ENCODE measurements at regions not wholly inside any gene's neighbourhood (a gene's known extent, or its start where the extent isn't known, plus 50 kb on each side); places are given as distances from the start of the nearest gene placed in this dataset.

GRCh38 chr5:13427827-13428557 lies 516.5 kb downstream of the DNAH5 start:
- H3K36me3 ChIP-seq (ENCODE audit: insufficient read depth, low read length): no peaks in the 10 kb centered on the region
- no peaks in the 10 kb centered on the region for H3K79me2 ChIP-seq (ENCODE audit: control insufficient read depth, insufficient read depth, low read length, unreplicated experiment)
- H3K27me3 ChIP-seq (ENCODE audit: insufficient read depth, low read length): no peaks in the 10 kb centered on the region
- no peak overlapping the region for H3K4me3 ChIP-seq (ENCODE audit: low read depth, low read length)
- H3K27ac ChIP-seq (ENCODE audit: low read depth, low read length): no peak overlapping the region
- H2AFZ ChIP-seq (ENCODE audit: low read length, unreplicated experiment): no peak overlapping the region
- H3K4me1 ChIP-seq (ENCODE audit: control insufficient read depth, insufficient read depth, low read length, unreplicated experiment): no peaks in the 10 kb centered on the region

DNA sequence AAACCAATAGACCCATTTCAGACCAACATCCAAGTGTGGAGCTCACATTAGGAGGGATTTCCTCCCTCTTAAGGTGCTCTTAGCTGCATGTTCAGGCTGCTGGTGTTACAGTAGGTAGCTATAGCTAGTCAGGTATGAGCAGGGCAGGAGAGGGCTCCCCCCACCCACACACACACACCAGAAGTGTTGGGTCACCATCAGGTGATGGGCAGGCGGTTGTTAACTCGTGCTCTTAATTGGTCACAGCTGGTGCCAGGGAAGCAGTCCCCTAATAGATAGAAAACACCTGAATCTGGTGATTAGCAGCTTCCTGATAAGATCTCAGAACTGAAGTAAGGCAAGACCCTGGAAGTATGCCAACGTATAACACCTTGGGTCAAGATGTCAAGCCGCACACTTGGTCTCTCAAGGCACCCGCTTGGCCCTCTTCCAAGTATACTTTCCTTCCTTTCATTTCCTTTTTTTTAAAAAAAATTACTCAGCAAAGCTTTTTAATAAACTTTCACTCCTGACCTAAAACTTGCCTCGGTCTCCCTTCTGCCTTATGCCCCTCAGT lies 532.4 kb downstream of the DNAH5 start:
- Histone ChIP-seq H3K27me3 (ENCODE audit: insufficient read depth, low read length) (no peaks in the 10 kb centered on the region), H3K4me1 (ENCODE audit: control insufficient read depth, insufficient read depth, low read length, unreplicated experiment) (no peaks in the 10 kb centered on the region), H2AFZ (ENCODE audit: low read length, unreplicated experiment) (no peak overlapping the region), H3K4me3 (ENCODE audit: low read depth, low read length) (no peak overlapping the region), H3K36me3 (ENCODE audit: insufficient read depth, low read length) (no peaks in the 10 kb centered on the region), H3K27ac (ENCODE audit: low read depth, low read length) (no peak overlapping the region), H3K79me2 (ENCODE audit: control insufficient read depth, insufficient read depth, low read length, unreplicated experiment) (no peaks in the 10 kb centered on the region)

GRCh38 chr5:13408616-13409015 lies 535.9 kb downstream of the DNAH5 start:
- Histone ChIP-seq H3K79me2 (ENCODE audit: control insufficient read depth, insufficient read depth, low read length, unreplicated experiment) (no peaks in the 10 kb centered on the region), H3K36me3 (ENCODE audit: insufficient read depth, low read length) (no peaks in the 10 kb centered on the region), H2AFZ (ENCODE audit: low read length, unreplicated experiment) (no peak overlapping the region), H3K27me3 (ENCODE audit: insufficient read depth, low read length) (no peaks in the 10 kb centered on the region), H3K4me1 (ENCODE audit: control insufficient read depth, insufficient read depth, low read length, unreplicated experiment) (no peaks in the 10 kb centered on the region), H3K4me3 (ENCODE audit: low read depth, low read length) (no peak overlapping the region), H3K27ac (ENCODE audit: low read depth, low read length) (no peak overlapping the region)

DNA sequence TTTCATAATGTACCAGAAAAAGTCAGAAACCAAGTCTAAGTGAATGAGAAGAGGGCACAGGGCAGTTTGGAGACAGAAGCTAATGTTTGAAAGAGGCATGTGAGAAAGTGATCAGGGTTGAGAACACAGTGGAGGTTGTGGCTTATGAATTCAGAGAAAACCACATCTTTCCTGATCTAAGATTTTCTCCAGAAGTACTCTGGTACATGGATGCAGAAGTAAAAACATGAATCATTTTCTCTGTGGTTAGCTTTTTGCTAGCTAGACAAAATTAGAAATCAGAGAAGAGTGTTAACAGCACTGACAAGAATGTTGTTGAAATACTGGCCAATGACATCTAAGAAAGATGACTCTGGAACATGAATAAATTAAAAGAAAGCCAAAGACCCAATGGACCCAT lies 541.1 kb downstream of the DNAH5 start:
- Histone ChIP-seq H3K27ac (ENCODE audit: low read depth, low read length) (no peak overlapping the region), H3K4me1 (ENCODE audit: control insufficient read depth, insufficient read depth, low read length, unreplicated experiment) (no peaks in the 10 kb centered on the region), H3K79me2 (ENCODE audit: control insufficient read depth, insufficient read depth, low read length, unreplicated experiment) (no peaks in the 10 kb centered on the region), H3K36me3 (ENCODE audit: insufficient read depth, low read length) (no peaks in the 10 kb centered on the region), H3K4me3 (ENCODE audit: low read depth, low read length) (no peak overlapping the region), H3K27me3 (ENCODE audit: insufficient read depth, low read length) (no peaks in the 10 kb centered on the region), H2AFZ (ENCODE audit: low read length, unreplicated experiment) (no peak overlapping the region)

DNA sequence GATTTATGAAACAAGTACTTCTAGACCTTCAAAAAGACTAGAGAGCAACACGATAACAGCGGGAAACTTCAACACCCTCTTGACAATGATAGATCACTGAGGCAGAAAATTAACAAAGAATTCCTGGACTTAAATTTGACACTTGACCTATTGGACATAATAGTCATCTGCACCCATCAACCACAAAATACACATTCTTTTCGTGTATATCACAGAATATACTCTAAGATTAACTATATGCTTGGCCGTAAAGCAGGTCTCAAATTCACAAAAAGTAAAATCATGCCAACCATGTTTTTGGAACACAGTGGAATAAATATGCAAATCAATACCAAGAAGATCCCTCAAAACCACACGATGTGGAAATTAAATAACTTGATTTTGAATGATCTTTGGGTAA lies 559.4 kb downstream of the DNAH5 start:
- Histone ChIP-seq H3K27me3 (ENCODE audit: insufficient read depth, low read length) (no peaks in the 10 kb centered on the region), H3K4me3 (ENCODE audit: low read depth, low read length) (no peak overlapping the region), H3K27ac (ENCODE audit: low read depth, low read length) (no peak overlapping the region), H3K79me2 (ENCODE audit: control insufficient read depth, insufficient read depth, low read length, unreplicated experiment) (no peaks in the 10 kb centered on the region), H2AFZ (ENCODE audit: low read length, unreplicated experiment) (no peak overlapping the region), H3K36me3 (ENCODE audit: insufficient read depth, low read length) (no peaks in the 10 kb centered on the region), H3K4me1 (ENCODE audit: control insufficient read depth, insufficient read depth, low read length, unreplicated experiment) (no peaks in the 10 kb centered on the region)

DNA sequence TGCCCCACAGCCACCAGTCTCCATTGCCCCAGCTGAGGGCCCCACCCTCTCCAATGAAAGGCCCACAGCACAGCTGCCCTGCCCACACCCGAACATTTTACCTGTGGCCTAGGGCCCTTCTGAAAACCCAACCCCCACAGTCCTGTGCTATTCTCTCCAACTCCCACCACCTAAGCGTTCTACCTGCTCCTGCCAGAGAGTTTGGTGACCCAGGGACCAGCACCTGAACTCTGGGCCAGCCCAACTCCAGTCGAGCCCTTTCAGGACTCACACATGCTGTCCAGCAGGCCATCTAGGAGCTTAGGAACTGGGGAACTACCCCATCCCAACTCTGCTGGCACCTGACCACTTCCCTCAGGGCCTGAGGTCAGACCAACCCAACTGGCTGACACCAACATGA lies 562.3 kb downstream of the DNAH5 start:
- no peaks in the 10 kb centered on the region for H3K27me3 ChIP-seq (ENCODE audit: insufficient read depth, low read length)
- no peak overlapping the region for H2AFZ ChIP-seq (ENCODE audit: low read length, unreplicated experiment)
- no peaks in the 10 kb centered on the region for H3K79me2 ChIP-seq (ENCODE audit: control insufficient read depth, insufficient read depth, low read length, unreplicated experiment)
- no peak overlapping the region for H3K27ac ChIP-seq (ENCODE audit: low read depth, low read length)
- no peak overlapping the region for H3K4me3 ChIP-seq (ENCODE audit: low read depth, low read length)
- H3K36me3 ChIP-seq (ENCODE audit: insufficient read depth, low read length): no peaks in the 10 kb centered on the region
- peaks cover 5% of the 10 kb centered on the region for H3K4me1 ChIP-seq (ENCODE audit: control insufficient read depth, insufficient read depth, low read length, unreplicated experiment)

DNA sequence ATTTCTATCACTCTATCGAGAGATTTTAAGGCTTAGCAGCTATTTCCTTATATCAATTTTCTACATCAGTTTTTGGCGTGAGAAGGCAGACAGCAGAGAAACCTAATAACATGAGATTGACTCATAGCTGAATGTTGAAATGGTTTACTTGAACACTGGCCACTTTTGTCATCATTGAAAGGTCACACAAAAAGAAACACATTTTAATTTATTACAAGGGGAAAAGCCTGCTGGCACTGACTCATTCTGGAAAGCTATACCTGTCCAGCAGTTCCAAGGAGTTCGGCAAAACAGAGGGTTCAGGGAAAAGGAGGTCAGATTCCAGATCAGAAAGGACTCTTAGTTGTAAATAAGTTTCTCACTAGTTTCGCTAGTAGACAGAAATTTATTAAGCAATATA lies 566.4 kb downstream of the DNAH5 start:
- Histone ChIP-seq H3K79me2 (ENCODE audit: control insufficient read depth, insufficient read depth, low read length, unreplicated experiment) (no peaks in the 10 kb centered on the region), H3K4me3 (ENCODE audit: low read depth, low read length) (no peak overlapping the region), H3K4me1 (ENCODE audit: control insufficient read depth, insufficient read depth, low read length, unreplicated experiment) (peaks cover 5% of the 10 kb centered on the region), H3K36me3 (ENCODE audit: insufficient read depth, low read length) (no peaks in the 10 kb centered on the region), H2AFZ (ENCODE audit: low read length, unreplicated experiment) (no peak overlapping the region), H3K27ac (ENCODE audit: low read depth, low read length) (0 out of 2 replicates have a peak overlapping the region, but pooled peaks have one; percentile 28), H3K27me3 (ENCODE audit: insufficient read depth, low read length) (no peaks in the 10 kb centered on the region)

- peak overlapping the region; percentile 56 for H2AFZ ChIP-seq (ENCODE audit: low read length, unreplicated experiment)
- no peaks in the 10 kb centered on the region for H3K79me2 ChIP-seq (ENCODE audit: control insufficient read depth, insufficient read depth, low read length, unreplicated experiment)
- H3K36me3 ChIP-seq (ENCODE audit: insufficient read depth, low read length): no peaks in the 10 kb centered on the region
- no peaks in the 10 kb centered on the region for H3K27me3 ChIP-seq (ENCODE audit: insufficient read depth, low read length)
- H3K4me3 ChIP-seq (ENCODE audit: low read depth, low read length): 0 out of 2 replicates have a peak overlapping the region, but pooled peaks have one; percentile 29
- peak overlapping the region; percentile 52 for H3K27ac ChIP-seq (ENCODE audit: low read depth, low read length)
- peaks cover 17% of the 10 kb centered on the region for H3K4me1 ChIP-seq (ENCODE audit: control insufficient read depth, insufficient read depth, low read length, unreplicated experiment)
These were observed 585.1 kb downstream of the DNAH5 start for GRCh38 chr5:13359344-13359743.

- Histone ChIP-seq H3K27me3 (ENCODE audit: insufficient read depth, low read length) (no peaks in the 10 kb centered on the region), H2AFZ (ENCODE audit: low read length, unreplicated experiment) (no peak overlapping the region)
These were observed 586.1 kb downstream of the DNAH5 start for GRCh38 chr5:13358342-13358741.

DNA sequence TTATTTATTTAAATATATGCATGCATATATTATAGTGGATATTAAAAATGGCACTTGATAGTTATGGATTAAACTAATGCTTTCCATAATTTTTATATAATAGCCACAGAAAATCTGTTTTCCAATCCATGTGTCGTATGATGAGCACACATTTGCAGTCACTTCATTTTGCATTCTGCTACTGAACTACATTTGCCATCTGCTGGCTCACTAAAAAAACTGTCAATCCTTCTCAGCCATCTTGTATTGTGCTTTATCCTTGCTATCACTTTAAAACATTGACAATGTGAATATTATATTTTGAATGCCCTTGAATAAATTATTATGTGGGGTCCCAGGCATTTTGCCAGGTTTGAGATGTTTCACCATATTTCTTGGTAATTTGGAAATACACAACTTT lies 586.6 kb downstream of the DNAH5 start:
- no peaks in the 10 kb centered on the region for H3K79me2 ChIP-seq (ENCODE audit: control insufficient read depth, insufficient read depth, low read length, unreplicated experiment)
- no peaks in the 10 kb centered on the region for H3K27me3 ChIP-seq (ENCODE audit: insufficient read depth, low read length)
- H3K4me1 ChIP-seq (ENCODE audit: control insufficient read depth, insufficient read depth, low read length, unreplicated experiment): peaks cover 17% of the 10 kb centered on the region
- H3K36me3 ChIP-seq (ENCODE audit: insufficient read depth, low read length): no peaks in the 10 kb centered on the region
- no peak overlapping the region for H3K27ac ChIP-seq (ENCODE audit: low read depth, low read length)
- no peak overlapping the region for H2AFZ ChIP-seq (ENCODE audit: low read length, unreplicated experiment)
- H3K4me3 ChIP-seq (ENCODE audit: low read depth, low read length): no peak overlapping the region

More at GRCh38 chr5:13358342-13358741, 586.1 kb downstream of the DNAH5 start:
- Histone ChIP-seq H3K27ac (ENCODE audit: low read depth, low read length) (0 out of 2 replicates have a peak overlapping the region, but pooled peaks have one; percentile 52), H3K4me1 (ENCODE audit: control insufficient read depth, insufficient read depth, low read length, unreplicated experiment) (peaks cover 17% of the 10 kb centered on the region), H3K4me3 (ENCODE audit: low read depth, low read length) (no peak overlapping the region), H3K79me2 (ENCODE audit: control insufficient read depth, insufficient read depth, low read length, unreplicated experiment) (no peaks in the 10 kb centered on the region), H3K36me3 (ENCODE audit: insufficient read depth, low read length) (no peaks in the 10 kb centered on the region)

- Histone ChIP-seq H3K79me2 (ENCODE audit: control insufficient read depth, insufficient read depth, low read length, unreplicated experiment) (no peaks in the 10 kb centered on the region), H2AFZ (ENCODE audit: low read length, unreplicated experiment) (no peak overlapping the region), H3K27ac (ENCODE audit: low read depth, low read length) (no peak overlapping the region), H3K27me3 (ENCODE audit: insufficient read depth, low read length) (no peaks in the 10 kb centered on the region), H3K4me3 (ENCODE audit: low read depth, low read length) (no peak overlapping the region), H3K4me1 (ENCODE audit: control insufficient read depth, insufficient read depth, low read length, unreplicated experiment) (peaks cover 17% of the 10 kb centered on the region), H3K36me3 (ENCODE audit: insufficient read depth, low read length) (no peaks in the 10 kb centered on the region)
These were observed 588.3 kb downstream of the DNAH5 start for GRCh38 chr5:13356226-13356625.

All from ACC112 (cell line).